H1 (cell line): ENCODE measurements at regions not wholly inside any gene's neighbourhood (a gene's known extent, or its start where the extent isn't known, plus 50 kb on each side); places are given as distances from the start of the nearest gene placed in this dataset.

Experiments used
- CTCF ChIA-PET: fragments of 300-600 bp; sonication (Branson Sonifier 250); formaldehyde crosslinking; loops from one replicate; lab custom pipeline; 2021; ENCODE audit not compliant: partially characterized antibody; lab: Charles Lee
- POLR2A ChIA-PET: fragments of 300-600 bp; sonication (Branson Sonifier 250); formaldehyde crosslinking; loops from one replicate; lab custom pipeline; 2021; ENCODE audit warnings: inconsistent platforms; ENCODE audit not compliant: partially characterized antibody; lab: Charles Lee
- DNase-seq, 2 experiments: peaks; one replicate each; pipeline versions ENCODE4 v3.0.0 to v3.0.0-alpha.2; 2010 to 2022; ENCODE audit warnings: low spot score in 2 of 2, low read depth in 1 of 2, mixed read lengths in 1 of 2
- FAIRE-seq: peaks from 2 replicates; lab custom pipeline; 2011; peaks lifted over from hg19 to GRCh38; lab: Jason Lieb, UNC
- H2AFZ ChIP-seq: 2 replicates; pipeline ENCODE4 v1.8.1; 2012; ENCODE audit warnings: low read length, inconsistent platforms
- H2AK5ac ChIP-seq: 2 replicates; pipeline ENCODE4 v1.6.1; 2013; ENCODE audit warnings: low read depth, low read length
- H2BK120ac ChIP-seq: replicated peaks from 2 replicates; pipeline ENCODE3; 2013; ENCODE audit warnings: low read depth, low read length, inconsistent platforms
- H2BK12ac ChIP-seq: 2 replicates; pipeline ENCODE4 v1.6.1; 2013; ENCODE audit warnings: low read depth, low read length
- H2BK15ac ChIP-seq: 2 replicates; pipeline ENCODE4 v1.6.1; 2013; ENCODE audit warnings: low read length
- H2BK20ac ChIP-seq: 2 replicates; pipeline ENCODE4 v1.6.1; 2013; ENCODE audit warnings: low read length
- H2BK5ac ChIP-seq: 2 replicates; pipeline ENCODE4 v1.6.1; 2013; ENCODE audit warnings: low read depth, low read length
- H3K14ac ChIP-seq: 2 replicates; pipeline ENCODE4 v1.6.1; 2013; ENCODE audit warnings: inconsistent platforms; ENCODE audit not compliant: insufficient read length
- H3K18ac ChIP-seq: 2 replicates; pipeline ENCODE4 v1.6.1; 2013; ENCODE audit warnings: low read length; ENCODE audit errors: extremely low read depth
- H3K23ac ChIP-seq: 2 replicates; pipeline ENCODE4 v1.6.1; 2013; ENCODE audit warnings: inconsistent platforms; ENCODE audit not compliant: insufficient read length
- H3K23me2 ChIP-seq: 2 replicates; pipeline ENCODE4 v1.6.1; 2013; ENCODE audit warnings: low read depth, low read length
- H3K27ac ChIP-seq: 2 replicates; pipeline ENCODE4 v1.6.1; 2011; ENCODE audit warnings: low read depth, low read length, inconsistent platforms
- H3K27me3 ChIP-seq, 4 experiments: replicated peaks in 1 of 4; 1 replicate in 1 of 4; 2 replicates in 3 of 4; pipeline versions ENCODE4 v1.6.1 to v1.8.1; 2011 to 2013; ENCODE audit warnings: low read length in 3 of 4, mild to moderate bottlenecking in 3 of 4, inconsistent platforms in 2 of 4, mixed read lengths in 2 of 4, moderate library complexity in 1 of 4; ENCODE audit not compliant: control insufficient read depth in 3 of 4, insufficient read depth in 3 of 4; ENCODE audit errors: extremely low read depth in 1 of 4
- H3K36me3 ChIP-seq, 4 experiments: 2 replicates each; pipeline versions ENCODE4 v1.6.1 to v1.8.1; 2011 to 2013; ENCODE audit warnings: mild to moderate bottlenecking in 4 of 4, low read length in 3 of 4, moderate library complexity in 2 of 4, control low read depth in 1 of 4, inconsistent platforms in 1 of 4; ENCODE audit not compliant: insufficient read depth in 4 of 4, control insufficient read depth in 2 of 4
- H3K4ac ChIP-seq: replicated peaks from 2 replicates; pipeline ENCODE3; 2013; ENCODE audit warnings: low read length, low read depth, mixed read lengths, inconsistent platforms; ENCODE audit not compliant: insufficient read length
- H3K4me1 ChIP-seq, 4 experiments: replicated peaks in 1 of 4; 1 replicate in 1 of 4; 2 replicates in 3 of 4; pipeline versions ENCODE4 v1.6.1 to v1.8.1; 2011 to 2013; ENCODE audit warnings: low read length in 3 of 4, inconsistent platforms in 2 of 4, mixed read lengths in 1 of 4; ENCODE audit not compliant: insufficient read depth in 4 of 4, control insufficient read depth in 3 of 4
- H3K4me2 ChIP-seq, 2 experiments: 2 replicates each; pipeline versions ENCODE4 v1.6.1 to v1.8.1; 2011 to 2013; ENCODE audit warnings: low read depth in 2 of 2, low read length in 2 of 2, control low read depth in 1 of 2, inconsistent platforms in 1 of 2, mild to moderate bottlenecking in 1 of 2; ENCODE audit not compliant: insufficient read depth in 1 of 2
- H3K4me3 ChIP-seq, 4 experiments: fragments of 200-600, 300-600 bp in 1 of 4; sonication (generic), shearing (Covaris generic), sonication (Bioruptor Twin) in 1 of 4; 2 replicates each; pipeline versions ENCODE4 v1.5.1 to v1.8.1; 2011 to 2016; ENCODE audit warnings: low read length in 4 of 4, low read depth in 3 of 4, control low read depth in 2 of 4, inconsistent platforms in 2 of 4, mild to moderate bottlenecking in 2 of 4, mixed read lengths in 1 of 4, moderate library complexity in 1 of 4; ENCODE audit not compliant: insufficient read depth in 2 of 4; ENCODE audit errors: extremely low read depth in 1 of 4
- H3K56ac ChIP-seq: replicated peaks from 2 replicates; pipeline ENCODE3; 2013; ENCODE audit warnings: low read depth, mild to moderate bottlenecking, mixed read lengths, low read length, inconsistent platforms; ENCODE audit not compliant: insufficient read length
- H3K79me1 ChIP-seq: 2 replicates; pipeline ENCODE4 v1.6.1; 2013; ENCODE audit warnings: low read depth, low read length, control low read depth
- H3K79me2 ChIP-seq, 2 experiments: 2 replicates each; pipeline versions ENCODE4 v1.6.1 to v1.8.1; 2012 to 2013; ENCODE audit warnings: low read length in 2 of 2, mild to moderate bottlenecking in 2 of 2, inconsistent platforms in 1 of 2; ENCODE audit not compliant: insufficient read depth in 2 of 2, control insufficient read depth in 1 of 2
- H3K9ac ChIP-seq, 4 experiments: replicated peaks in 1 of 4; 1 replicate in 1 of 4; 2 replicates in 3 of 4; pipeline versions ENCODE4 v1.6.1 to v1.8.1; 2011 to 2013; ENCODE audit warnings: low read depth in 3 of 4, low read length in 3 of 4, control low read depth in 2 of 4, mild to moderate bottlenecking in 2 of 4, moderate library complexity in 2 of 4, inconsistent platforms in 1 of 4; ENCODE audit errors: extremely low read depth in 1 of 4
- H3K9me3 ChIP-seq, 2 experiments: 2 replicates each; pipeline versions ENCODE4 v1.6.1 to v1.8.1; 2012 to 2013; ENCODE audit warnings: mild to moderate bottlenecking in 2 of 2, moderate library complexity in 2 of 2, control low read depth in 1 of 2, inconsistent platforms in 1 of 2, low read depth in 1 of 2, low read length in 1 of 2, mixed read lengths in 1 of 2; ENCODE audit not compliant: insufficient read depth in 2 of 2
- H4K20me1 ChIP-seq, 2 experiments: replicated peaks in 1 of 2; 2 replicates each; pipeline versions ENCODE3 to v1.8.1; 2011 to 2013; ENCODE audit warnings: inconsistent platforms in 2 of 2, low read length in 2 of 2, mild to moderate bottlenecking in 1 of 2; ENCODE audit not compliant: insufficient read depth in 2 of 2, control insufficient read depth in 1 of 2
- H4K5ac ChIP-seq: 2 replicates; pipeline ENCODE4 v1.6.1; 2013; ENCODE audit warnings: low read length, low read depth, mixed read lengths, inconsistent platforms; ENCODE audit not compliant: insufficient read length
- H4K8ac ChIP-seq: 2 replicates; pipeline ENCODE4 v1.8.0; 2013; ENCODE audit warnings: mild to moderate bottlenecking, moderate library complexity, low read length, inconsistent platforms; ENCODE audit not compliant: insufficient read depth; ENCODE audit errors: extremely low read depth
- H4K91ac ChIP-seq: replicated peaks from 2 replicates; pipeline ENCODE3; 2013; ENCODE audit warnings: low read length, mixed read lengths, inconsistent platforms; ENCODE audit not compliant: insufficient read length
- BRCA1 ChIP-seq: IDR thresholded peaks from 2 replicates; pipeline ENCODE4 v1.6.1; 2012; ENCODE audit warnings: low read depth, low read length, improper control_type of control experiment
- EP300 ChIP-seq, 2 experiments: IDR thresholded peaks; 1 replicate in 1 of 2; 2 replicates in 1 of 2; pipeline ENCODE4 v1.6.1; 2011 to 2012; ENCODE audit warnings: low read depth in 2 of 2, low read length in 2 of 2, mild to moderate bottlenecking in 2 of 2, borderline replicate concordance in 1 of 2, inconsistent platforms in 1 of 2, moderate library complexity in 1 of 2
- KDM4A ChIP-seq: IDR thresholded peaks from one replicate; pipeline ENCODE4 v1.7.1; 2012; ENCODE audit warnings: low read depth, mild to moderate bottlenecking, moderate library complexity, low read length, inconsistent platforms; ENCODE audit not compliant: severe bottlenecking
- NANOG ChIP-seq: IDR thresholded peaks from 2 replicates; pipeline ENCODE4 v1.6.1; 2011; ENCODE audit warnings: low read length, low read depth, mild to moderate bottlenecking, inconsistent platforms; ENCODE audit not compliant: insufficient read depth, poor library complexity, severe bottlenecking
- POLR2AphosphoS5 ChIP-seq: IDR thresholded peaks from 2 replicates; pipeline ENCODE4 v1.6.1; 2011; ENCODE audit warnings: low read depth, low read length
- RBBP5 ChIP-seq: IDR thresholded peaks from 2 replicates; pipeline ENCODE4 v1.7.1; 2012; ENCODE audit warnings: low read depth, mild to moderate bottlenecking, inconsistent platforms, low read length, moderate library complexity, borderline replicate concordance
- RFX5 ChIP-seq: IDR thresholded peaks from 2 replicates; pipeline ENCODE4 v1.6.1; 2011; ENCODE audit warnings: low read depth, low read length, improper control_type of control experiment, borderline replicate concordance
- RNF2 ChIP-seq: fragments of 200-900, 300-1000 bp; sonication (generic); IDR thresholded peaks from 2 replicates; pipeline ENCODE4 v1.7.1; 2016; ENCODE audit warnings: borderline replicate concordance, low read depth, mild to moderate bottlenecking, antibody characterized with exemption, low read length; ENCODE audit not compliant: poor library complexity, severe bottlenecking; ENCODE audit errors: missing control alignments
- WGBS, 2 experiments: shearing (Covaris generic) in 1 of 2; methylation state at CpG; one replicate each; pipeline versions ENCODE4 v1.1.6 to v1.1.7; 2013 to 2015; ENCODE audit warnings: low lambda C conversion rate in 2 of 2, mixed read lengths in 2 of 2, inconsistent platforms in 1 of 2, low coverage in 1 of 2, missing lambda C conversion rate in 1 of 2; ENCODE audit not compliant: insufficient replicate concordance in 2 of 2, insufficient coverage in 1 of 2, insufficient read length in 1 of 2; ENCODE audit errors: extremely low coverage in 1 of 2, missing lambda C conversion rate in 1 of 2; 5-methylcytosine and 5-hydroxymethylcytosine counted together

DNA sequence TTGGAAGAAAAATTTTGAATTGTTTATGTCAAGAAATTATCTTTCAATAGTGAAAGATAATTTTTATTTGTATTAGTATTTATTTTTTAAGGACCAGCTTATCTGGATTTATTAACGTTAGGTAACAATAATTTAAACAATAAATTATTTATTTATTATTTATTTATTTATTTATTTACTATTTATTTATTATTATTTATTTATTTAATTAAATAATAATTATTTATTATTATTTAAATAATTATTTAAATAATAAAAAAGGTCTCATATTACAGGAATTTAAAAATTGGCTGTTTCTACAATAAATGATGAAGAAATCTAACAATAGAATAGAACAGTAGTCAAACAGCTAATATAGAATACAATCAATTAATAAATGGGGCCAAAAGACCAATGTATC, 618.7 kb upstream of the BRINP3 start:
- no peak overlapping the region for H3K56ac ChIP-seq
- POLR2A ChIA-PET, result no interaction called here
- H2BK20ac ChIP-seq, result no peak overlapping the region
- H3K23ac ChIP-seq, result no peak overlapping the region
- no peaks in the 10 kb centered on the region for H3K36me3 ChIP-seq
- no peak overlapping the region for H3K4me3 ChIP-seq
- no peak overlapping the region for H2BK120ac ChIP-seq
- H3K14ac ChIP-seq, result no peak overlapping the region
- DNase-seq, result no peak
- H4K5ac ChIP-seq, result no peak overlapping the region
- no peak overlapping the region for H2AFZ ChIP-seq
- H3K9ac ChIP-seq, result no peak overlapping the region
- H3K4ac ChIP-seq, result no peak overlapping the region
- H3K79me2 ChIP-seq, result no peaks in the 10 kb centered on the region
- 86% methylated on average over 1 of the region's 1 CpG; no CpG with 5 or more reads in 1 of the 2 experiments for WGBS, 2 experiments
- TF ChIP-seq RFX5 (no peak), BRCA1 (no peak), RBBP5 (no peak), POLR2AphosphoS5 (no peak), RNF2 (no peak), EP300 (IDR thresholded peaks at IDR 0.05; ENCODE audit: borderline replicate concordance in 1 of 2, low read depth in 2 of 2, low read length in 2 of 2) (no peak), NANOG (no peak), KDM4A (no peak)
- H4K20me1 ChIP-seq, result no peaks in the 10 kb centered on the region
- H3K79me1 ChIP-seq, result no peaks in the 10 kb centered on the region
- CTCF ChIA-PET, result interaction anchor here (0.6 kb wide), 2 partner anchors 137 to 1491 kb away, joined by 3 read pairs; no protein-coding TSS in a partner anchor
- no peak overlapping the region for H3K4me2 ChIP-seq
- no peak for FAIRE-seq
- no peak overlapping the region for H2BK5ac ChIP-seq
- no peaks in the 10 kb centered on the region for H3K9me3 ChIP-seq
- H2BK15ac ChIP-seq, result no peak overlapping the region
- H4K8ac ChIP-seq, result no peak overlapping the region
- no peaks in the 10 kb centered on the region for H3K4me1 ChIP-seq
- no peak overlapping the region for H4K91ac ChIP-seq
- H2AK5ac ChIP-seq, result no peak overlapping the region
- no peaks in the 10 kb centered on the region for H3K23me2 ChIP-seq
- no peaks in the 10 kb centered on the region for H3K27me3 ChIP-seq
- no peak overlapping the region for H3K18ac ChIP-seq
- H2BK12ac ChIP-seq, result no peak overlapping the region
- H3K27ac ChIP-seq, result no peak overlapping the region
